Activated T-cell treated with anti-CD3 and anti-CD28 coated beads for 24 hours (primary cell): ENCODE measurements at regions not wholly inside any gene's neighbourhood (a gene's known extent, or its start where the extent isn't known, plus 50 kb on each side); places are given as distances from the start of the nearest gene placed in this dataset.

Experiments
- DNase-seq: peaks from one replicate; pipeline ENCODE4 v3.0.0-alpha.2; 2020; ENCODE audit warnings: low read depth

GRCh38 chr3:193827871-193828270 is 234.9 kb downstream of the OPA1 start:
- no peak for DNase-seq

- no peak for DNase-seq
Observed at GRCh38 chr3:193828477-193828876, 235.5 kb downstream of the OPA1 start.

- no peak for DNase-seq
Observed at GRCh38 chr3:193829781-193830180, 236.8 kb downstream of the OPA1 start.

DNA sequence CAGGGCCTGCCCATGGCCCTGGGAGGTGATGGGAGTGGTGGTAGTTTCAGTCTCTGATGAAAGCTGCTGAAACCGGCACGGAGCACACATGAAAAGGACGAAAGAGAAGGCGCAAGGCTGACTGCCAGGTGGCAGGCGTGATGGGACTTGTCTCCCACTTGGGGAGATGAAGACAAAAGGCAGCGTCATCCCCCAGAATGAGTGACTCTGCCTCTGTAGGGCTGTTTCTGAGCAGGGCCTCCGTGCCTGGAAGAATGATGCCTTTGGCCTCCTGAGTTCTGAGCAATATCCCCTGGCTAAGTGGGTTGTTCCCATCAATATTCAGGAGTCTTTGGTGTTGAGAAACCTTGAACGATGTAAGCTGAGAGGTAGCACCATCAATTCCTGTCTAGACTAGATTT is 237.8 kb downstream of the OPA1 start:
- DNase-seq: no peak

DNA sequence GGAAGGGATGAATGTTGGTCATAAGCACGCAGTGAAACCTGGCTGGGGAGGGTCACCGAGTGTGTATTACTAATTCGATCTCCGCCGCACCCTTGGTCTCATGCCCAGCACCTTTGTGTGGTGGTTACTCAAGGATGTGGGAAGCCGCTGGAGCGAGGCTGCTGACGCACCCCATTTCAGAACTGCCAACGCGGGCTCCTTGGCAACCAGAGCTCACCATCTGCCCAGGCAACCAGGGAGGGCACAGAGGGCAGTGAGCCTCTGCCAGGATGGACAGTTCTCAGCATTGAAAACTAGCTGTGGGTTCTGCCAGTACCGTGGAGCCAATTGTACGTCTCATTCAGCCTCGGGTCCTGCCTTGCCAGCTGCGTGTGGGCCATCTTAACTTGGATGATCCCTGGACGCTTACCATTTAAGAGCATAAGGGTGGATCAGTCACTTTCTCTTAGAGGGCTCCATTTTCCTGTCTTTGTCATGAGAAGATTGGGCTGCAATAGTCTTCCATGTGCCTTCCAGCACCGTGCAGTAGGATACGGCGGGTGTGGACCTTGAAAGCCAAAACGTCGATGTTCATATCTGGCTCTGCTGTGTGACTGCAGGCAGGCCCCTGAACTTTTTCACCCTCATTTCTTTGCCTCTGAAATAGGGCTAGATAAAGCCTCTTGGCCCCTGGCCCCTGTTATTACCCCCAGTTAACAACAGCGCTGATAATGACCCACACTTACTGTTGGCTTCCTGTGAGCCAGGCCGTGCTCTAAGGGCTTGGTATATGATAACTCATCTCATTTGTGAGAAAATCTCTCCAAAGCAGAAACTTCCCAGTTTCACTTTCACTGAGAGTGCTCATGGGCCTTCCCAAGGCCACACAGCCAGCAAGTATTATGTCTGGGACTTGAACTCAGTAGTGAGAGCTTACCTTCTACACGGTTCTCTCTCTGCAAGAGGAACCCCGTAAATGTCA is 238.8 kb downstream of the OPA1 start:
- DNase-seq: no peak

- no peak for DNase-seq
Observed at GRCh38 chr3:193832833-193833413, 239.9 kb downstream of the OPA1 start.

- no peak for DNase-seq
Observed at GRCh38 chr3:193833592-193833991, 240.6 kb downstream of the OPA1 start.

GRCh38 chr3:193835414-193835813 is 242.4 kb downstream of the OPA1 start:
- no peak for DNase-seq

- no peak for DNase-seq
Observed at GRCh38 chr3:193836511-193836910, 243.5 kb downstream of the OPA1 start.

- no peak for DNase-seq
Observed at GRCh38 chr3:193836918-193837317, 243.9 kb downstream of the OPA1 start.

GRCh38 chr3:193837347-193837827 is 244.4 kb downstream of the OPA1 start:
- DNase-seq: no peak

- DNase-seq: no peak
Observed at GRCh38 chr3:193840111-193840641, 247.2 kb downstream of the OPA1 start.

DNA sequence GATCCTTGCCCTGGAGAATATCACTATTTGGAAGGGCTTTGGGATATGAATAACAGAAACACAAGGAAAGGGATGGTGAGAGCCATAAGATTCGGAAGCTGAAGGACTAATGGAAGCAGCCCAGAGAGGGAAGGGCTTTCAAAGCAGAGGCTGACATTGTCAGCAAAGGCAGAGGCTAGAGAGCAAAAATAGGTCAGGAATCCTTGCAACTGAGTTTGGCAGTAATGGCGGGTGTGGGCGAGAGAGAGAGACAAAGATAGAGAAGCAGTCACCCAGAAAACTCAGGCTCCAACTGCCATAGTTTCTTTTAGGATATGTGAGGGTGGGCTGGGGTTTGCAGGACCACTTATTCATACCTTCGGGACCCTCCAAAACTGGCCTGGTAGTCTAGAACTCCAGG is 248.6 kb downstream of the OPA1 start:
- DNase-seq: no peak

DNA sequence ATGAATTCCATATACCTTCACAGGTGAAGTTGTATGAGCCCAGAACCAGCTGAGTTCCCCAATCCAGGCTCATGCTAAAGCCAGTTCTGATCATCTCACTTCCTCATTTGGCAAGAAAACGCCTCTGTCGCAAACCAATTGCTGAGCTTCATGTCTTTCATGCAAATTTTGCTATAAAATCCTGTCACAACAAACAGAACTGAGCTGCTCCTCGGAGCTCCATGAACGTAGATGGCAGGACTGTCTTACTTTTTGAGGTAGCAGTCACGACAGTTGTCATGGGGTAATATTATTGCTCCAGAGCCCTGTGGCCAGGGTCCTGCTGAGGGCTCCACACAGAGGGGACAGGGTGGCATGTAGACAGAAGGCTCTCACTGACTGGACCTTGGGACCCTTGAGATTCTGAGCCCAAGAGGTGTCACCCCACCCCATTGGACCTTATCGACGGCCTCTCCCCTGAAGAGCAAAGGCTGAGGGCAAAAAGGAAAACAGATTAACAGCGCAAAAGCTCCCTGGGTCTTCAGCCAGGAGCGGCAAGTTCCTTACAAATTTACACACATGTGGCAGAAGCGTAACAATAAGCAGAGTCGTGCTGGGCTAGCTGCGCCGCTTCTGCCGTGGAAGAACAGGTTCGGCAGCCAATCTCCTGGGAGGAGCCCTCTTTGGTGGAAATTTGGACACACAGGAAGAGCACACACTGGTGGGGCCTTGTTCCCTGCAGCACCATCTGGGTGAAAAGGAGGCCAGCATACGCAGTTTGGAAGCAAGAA is 249.2 kb downstream of the OPA1 start:
- DNase-seq: no peak

DNA sequence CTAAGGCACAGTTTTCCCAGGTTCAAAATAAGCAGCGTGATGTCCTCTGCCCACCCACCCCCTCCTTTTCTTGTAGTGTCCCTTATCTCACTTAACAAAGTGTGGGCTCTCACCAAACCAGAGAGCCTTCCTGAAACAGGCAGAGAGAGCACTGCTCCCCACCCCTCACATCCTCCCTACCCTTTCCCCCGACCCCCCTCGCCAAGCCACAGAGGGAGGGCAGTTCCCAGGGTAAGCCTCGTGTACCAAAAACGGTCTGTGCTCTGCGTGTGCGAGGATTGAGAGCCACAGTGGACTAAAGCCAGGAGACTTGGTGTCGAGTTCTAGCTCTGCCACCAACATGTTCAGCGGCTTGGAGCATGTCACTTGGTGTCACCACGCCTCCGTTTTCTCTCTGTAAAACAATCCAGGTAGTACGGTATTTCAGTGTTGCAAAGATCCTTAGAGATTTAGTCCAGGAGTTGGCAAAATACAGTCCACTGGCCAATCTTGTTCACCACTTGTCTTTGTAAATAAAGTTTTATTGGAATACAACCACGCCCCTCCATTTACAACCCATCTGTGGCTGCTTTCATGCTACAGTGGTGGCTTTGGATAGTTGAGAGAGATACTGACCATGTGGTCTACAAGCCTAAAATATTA is 249.9 kb downstream of the OPA1 start:
- no peak for DNase-seq

DNA sequence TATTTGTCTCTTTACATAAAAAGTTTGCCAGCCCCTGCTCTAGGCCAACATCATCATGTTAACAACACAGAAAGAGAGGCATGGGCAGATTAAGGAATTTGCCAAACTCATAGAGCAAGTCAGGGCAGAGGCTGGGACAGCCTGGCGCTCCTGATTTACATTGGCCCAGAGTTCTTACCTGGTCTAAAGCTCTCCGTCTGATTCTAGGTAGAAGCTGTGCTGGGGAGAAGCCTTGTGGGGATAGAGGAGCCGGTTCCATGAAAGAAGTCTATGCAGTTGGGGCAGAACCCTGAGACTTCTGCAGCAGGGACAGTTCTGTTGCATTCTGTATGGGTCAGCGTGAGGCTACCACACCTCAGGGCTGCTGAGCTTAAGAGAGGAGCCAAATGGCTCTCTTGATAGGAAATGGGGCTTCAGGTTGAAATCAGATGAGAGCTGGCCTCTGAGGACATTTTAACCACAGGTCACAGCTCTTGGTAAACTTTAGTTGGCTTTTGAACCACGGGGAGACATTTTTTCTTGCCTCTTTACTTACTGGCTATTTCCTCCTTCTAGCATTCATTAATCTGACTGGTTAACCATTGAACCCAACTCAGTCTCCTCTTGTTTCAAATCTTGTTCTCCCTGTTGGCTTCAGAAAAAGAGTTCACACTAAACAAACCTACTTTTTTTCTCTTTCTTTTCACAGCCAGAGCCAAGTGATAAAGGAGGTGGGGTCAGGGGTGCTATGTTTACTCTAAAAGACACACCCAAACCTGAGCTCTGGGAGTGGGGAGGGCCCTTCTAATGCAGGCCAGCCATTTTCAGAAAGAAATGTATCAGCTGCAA is 250.7 kb downstream of the OPA1 start:
- DNase-seq: no peak

DNA sequence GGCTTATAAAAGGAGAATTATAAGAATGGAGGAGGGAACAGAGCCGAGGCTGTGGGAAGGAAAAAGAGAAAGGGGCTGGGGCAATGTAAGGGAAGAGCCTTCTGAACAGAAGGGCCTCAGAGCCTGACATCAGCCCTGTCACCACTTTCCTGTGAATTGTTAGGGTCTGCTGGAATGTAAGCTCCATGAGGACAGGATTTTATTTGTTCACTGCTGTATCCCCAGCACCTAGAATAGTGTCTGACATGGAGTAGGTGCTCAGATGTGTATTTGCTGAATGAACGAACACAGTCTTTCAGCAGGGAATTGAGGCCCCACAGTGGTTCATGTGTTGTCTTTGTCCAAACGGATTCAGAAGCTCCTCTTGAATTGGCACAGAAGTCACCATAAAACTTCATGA is 251.5 kb downstream of the OPA1 start:
- DNase-seq: no peak

GRCh38 chr3:193845144-193845543 is 252.1 kb downstream of the OPA1 start:
- no peak for DNase-seq

DNA sequence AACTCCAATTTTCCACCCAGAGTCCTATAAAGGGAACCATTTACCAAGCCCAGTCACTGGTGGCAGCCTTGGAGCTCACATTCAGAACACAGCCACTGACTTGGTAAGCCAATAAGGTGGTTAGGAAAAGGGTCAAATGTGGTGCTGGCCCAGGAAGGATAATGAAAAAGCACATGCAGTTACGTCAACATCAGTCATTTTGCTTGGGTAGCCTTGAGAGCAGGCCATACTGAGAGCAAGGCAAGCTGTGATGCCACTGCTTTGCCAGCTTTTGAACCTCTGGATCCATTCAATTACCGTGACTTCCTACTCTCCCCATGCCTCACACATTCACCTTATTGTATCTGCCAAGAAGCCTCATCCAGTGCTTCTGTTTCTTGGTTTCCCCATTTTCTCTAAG is 253.6 kb downstream of the OPA1 start:
- DNase-seq: no peak

DNA sequence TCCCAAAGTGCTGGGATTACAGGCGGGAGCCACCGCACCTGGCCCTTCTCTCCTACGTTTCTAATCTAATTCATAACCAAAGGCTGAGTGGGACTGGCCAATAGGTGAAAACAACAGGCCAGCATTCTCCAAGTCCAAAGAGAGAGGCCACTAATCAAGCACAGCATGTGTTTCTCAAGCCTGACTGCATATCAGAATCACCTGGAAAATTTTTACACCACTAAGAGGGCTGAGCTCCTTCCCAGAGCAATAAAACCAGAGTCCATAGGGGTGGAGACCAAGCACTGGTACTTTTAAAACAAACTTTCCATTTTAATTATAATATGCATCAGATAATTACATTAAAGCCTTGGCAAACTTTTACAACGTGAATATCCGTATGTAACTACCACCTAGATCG is 254.4 kb downstream of the OPA1 start:
- no peak for DNase-seq

GRCh38 chr3:193848547-193848946 is 255.5 kb downstream of the OPA1 start:
- no peak for DNase-seq
